ENCODE measurements at regions not wholly inside any gene's neighbourhood (a gene's known extent, or its start where the extent isn't known, plus 50 kb on each side); places are given as distances from the start of the nearest gene placed in this dataset.

DNA sequence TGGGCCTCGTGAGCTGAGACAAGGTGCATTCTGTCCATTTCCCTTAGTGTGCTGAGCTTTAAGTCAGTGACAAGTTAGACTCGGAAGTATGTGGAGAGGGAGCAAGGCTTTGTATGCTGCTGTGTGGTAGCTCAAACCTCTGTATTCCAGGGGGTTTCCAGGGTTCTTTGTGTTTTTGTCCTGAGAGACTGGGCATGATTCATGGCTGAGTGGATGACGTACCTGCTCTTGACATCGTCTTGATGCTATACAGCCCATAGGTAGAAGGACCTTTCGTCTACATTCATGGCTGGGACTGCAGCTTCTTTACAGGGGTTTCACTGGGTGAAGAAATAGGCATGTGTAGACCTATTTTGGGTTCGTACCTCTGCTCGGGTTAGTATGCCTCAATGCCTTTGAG lies 162.7 kb upstream of the WDR1 start:
- Histone ChIP-seq H3K4me3 (no peak overlapping the region), H3K9me3 (no peaks in the 10 kb centered on the region), H3K36me3 (no peaks in the 10 kb centered on the region), H3K27me3 (no peaks in the 10 kb centered on the region), H3K4me1 (no peaks in the 10 kb centered on the region), H3K27ac (no peak overlapping the region)
- WGBS (ENCODE audit: insufficient coverage, low coverage, low lambda C conversion rate, missing lambda C conversion rate), result 73% methylated on average over 2 of the region's 7 CpGs
- TF ChIP-seq CTCF (IDR thresholded peaks at IDR 0.05) (no peak), POLR2A (IDR thresholded peaks at IDR 0.05) (no peak)
- intact Hi-C loops (cut with DNase I), result no loop called here
- no peak for DNase-seq
- no peak for ATAC-seq

DNA sequence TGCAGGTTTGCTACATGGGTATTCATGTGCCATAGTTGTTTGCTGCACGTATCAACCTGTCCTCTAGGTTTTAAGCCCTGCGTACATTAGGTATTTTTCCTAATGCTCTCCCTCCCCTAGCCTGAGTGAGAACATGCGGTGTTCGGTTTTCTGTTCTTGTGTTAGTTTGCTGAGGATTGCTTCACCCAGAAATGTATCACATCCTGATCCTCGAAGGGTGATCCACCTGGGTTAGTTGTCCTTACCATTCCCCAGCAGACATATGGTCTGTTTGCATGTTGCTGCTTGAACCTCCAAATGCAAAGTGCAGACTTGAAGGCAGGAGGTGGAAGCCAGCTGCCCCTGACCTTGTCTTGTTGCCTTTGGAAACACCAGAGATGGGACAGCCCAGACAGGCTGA lies 161.5 kb upstream of the WDR1 start:
- H3K4me1 ChIP-seq, result no peaks in the 10 kb centered on the region
- intact Hi-C loops (cut with DNase I), result no loop called here
- H3K36me3 ChIP-seq, result no peaks in the 10 kb centered on the region
- TF ChIP-seq CTCF (IDR thresholded peaks at IDR 0.05) (no peak), POLR2A (IDR thresholded peaks at IDR 0.05) (no peak)
- no peak overlapping the region for H3K27ac ChIP-seq
- H3K9me3 ChIP-seq, result no peaks in the 10 kb centered on the region
- ATAC-seq (no peak), DNase-seq (no peak)
- no peak overlapping the region for H3K4me3 ChIP-seq
- 89% methylated on average over 2 of the region's 5 CpGs for WGBS (ENCODE audit: insufficient coverage, low coverage, low lambda C conversion rate, missing lambda C conversion rate)
- H3K27me3 ChIP-seq, result no peaks in the 10 kb centered on the region

DNA sequence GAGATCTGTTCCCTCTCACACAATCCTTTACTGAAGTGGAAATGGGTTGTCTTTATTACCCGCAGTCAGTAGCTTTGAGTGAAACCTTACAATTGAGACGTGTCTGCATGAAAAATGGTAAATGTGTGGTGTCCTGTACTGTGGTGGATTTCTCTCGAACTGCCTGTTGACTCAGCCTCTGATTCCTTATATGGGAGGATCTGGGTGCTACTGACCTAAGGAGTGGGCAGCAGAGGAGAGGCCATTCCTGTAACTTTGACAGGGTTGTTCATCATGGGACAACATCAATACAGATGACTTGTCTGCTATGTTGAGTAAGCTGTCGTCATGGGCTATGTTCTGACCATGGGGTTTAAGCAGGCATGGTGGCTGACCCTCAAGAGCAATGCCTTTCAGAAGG lies 159.6 kb upstream of the WDR1 start:
- H3K4me3 ChIP-seq, result no peak overlapping the region
- H3K36me3 ChIP-seq, result no peaks in the 10 kb centered on the region
- H3K27me3 ChIP-seq, result no peaks in the 10 kb centered on the region
- intact Hi-C loops (cut with DNase I), result no loop called here
- H3K27ac ChIP-seq, result no peak overlapping the region
- TF ChIP-seq POLR2A (IDR thresholded peaks at IDR 0.05) (no peak), CTCF (IDR thresholded peaks at IDR 0.05) (no peak)
- DNase-seq (no peak), ATAC-seq (no peak)
- no peaks in the 10 kb centered on the region for H3K4me1 ChIP-seq
- WGBS (ENCODE audit: insufficient coverage, low coverage, low lambda C conversion rate, missing lambda C conversion rate), result 64% methylated on average over 3 of the region's 4 CpGs
- H3K9me3 ChIP-seq, result no peaks in the 10 kb centered on the region

DNA sequence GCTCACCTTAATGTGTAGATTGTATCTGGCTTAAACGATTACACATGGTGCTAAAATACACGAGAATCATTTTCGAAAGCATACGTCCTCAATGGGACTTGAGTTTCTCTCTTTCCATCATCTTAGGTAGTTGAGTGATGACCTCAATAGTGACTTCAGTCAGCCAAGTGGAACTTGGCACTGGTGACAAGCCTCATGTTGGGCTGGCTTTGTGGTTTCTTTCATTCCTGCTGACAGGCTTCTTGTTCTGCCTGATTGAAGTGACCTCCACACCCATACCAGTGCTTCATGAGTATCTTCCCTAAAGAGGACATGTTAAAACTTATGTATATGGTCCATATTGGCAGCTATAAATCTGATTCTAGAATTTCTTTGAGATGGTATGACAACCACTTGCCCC lies 159.1 kb upstream of the WDR1 start:
- Histone ChIP-seq H3K36me3 (no peaks in the 10 kb centered on the region), H3K4me3 (no peak overlapping the region), H3K27me3 (no peaks in the 10 kb centered on the region), H3K4me1 (no peaks in the 10 kb centered on the region), H3K27ac (no peak overlapping the region), H3K9me3 (no peaks in the 10 kb centered on the region)
- DNase-seq (no peak), ATAC-seq (no peak)
- 77% methylated on average over 4 of the region's 4 CpGs for WGBS (ENCODE audit: insufficient coverage, low coverage, low lambda C conversion rate, missing lambda C conversion rate)
- intact Hi-C loops (cut with DNase I), result no loop called here
- TF ChIP-seq POLR2A (IDR thresholded peaks at IDR 0.05) (no peak), CTCF (IDR thresholded peaks at IDR 0.05) (no peak)

DNA sequence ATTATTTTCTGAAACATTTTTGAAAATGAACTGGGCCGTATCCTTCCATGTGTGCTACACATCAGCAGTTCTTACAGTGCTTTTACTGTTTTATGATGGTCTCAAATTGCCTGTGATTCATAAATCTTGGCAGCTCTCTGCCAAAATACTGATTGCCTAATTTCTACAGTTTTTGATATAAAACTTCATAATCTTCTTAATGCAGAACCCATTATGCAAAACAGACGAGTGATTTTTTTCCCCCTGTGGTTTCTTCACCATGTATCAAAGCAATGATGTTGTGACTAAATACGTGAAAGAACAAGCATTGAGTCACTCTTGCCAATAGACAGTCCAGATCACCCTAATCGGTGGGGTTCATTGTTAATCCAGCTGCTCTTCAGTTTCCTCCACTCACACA lies 156.4 kb upstream of the WDR1 start:
- Histone ChIP-seq H3K27ac (no peak overlapping the region), H3K27me3 (no peaks in the 10 kb centered on the region), H3K36me3 (no peaks in the 10 kb centered on the region), H3K4me1 (no peaks in the 10 kb centered on the region), H3K9me3 (no peaks in the 10 kb centered on the region), H3K4me3 (no peak overlapping the region)
- intact Hi-C loops (cut with DNase I), result no loop called here
- no peak for TF ChIP-seq POLR2A (IDR thresholded peaks at IDR 0.05)
- TF ChIP-seq CTCF (IDR thresholded peaks at IDR 0.05), result no peak
- 54% methylated on average over 4 of the region's 4 CpGs for WGBS (ENCODE audit: insufficient coverage, low coverage, low lambda C conversion rate, missing lambda C conversion rate)
- DNase-seq, result no peak
- ATAC-seq, result no peak
